Endothelial cell of hepatic sinusoid (primary cell): ENCODE measurements at regions not wholly inside any gene's neighbourhood (a gene's known extent, or its start where the extent isn't known, plus 50 kb on each side); places are given as distances from the start of the nearest gene placed in this dataset.
"Not testable (repeated sequence)": the region's sequence is repeated elsewhere in the genome, so short reads cannot be mapped to it uniquely, and the experiment has no call there.

Experiments used
- in situ Hi-C: cut with HindIII; loops from 2 replicates; pipeline ENCODE4 v1.10.0; 2017; ENCODE audit warnings: low sequenced_read_pairs

GRCh38 chr12:25682421-25682820 is 129.3 kb upstream of the LMNTD1 start:
- in situ Hi-C loops, result no loop called here

- in situ Hi-C loops, result no loop called here
These were observed 131.0 kb upstream of the LMNTD1 start for GRCh38 chr12:25684070-25684469.

- in situ Hi-C loops, result no loop called here
These were observed 133.3 kb upstream of the LMNTD1 start for GRCh38 chr12:25686351-25686750.

- in situ Hi-C loops, result no loop called here
These were observed 134.1 kb upstream of the LMNTD1 start for GRCh38 chr12:25687226-25687625.

GRCh38 chr12:25688851-25689250 is 135.8 kb upstream of the LMNTD1 start:
- in situ Hi-C loops, result not testable (repeated sequence)

GRCh38 chr12:25689996-25690501 is 137.0 kb upstream of the LMNTD1 start:
- in situ Hi-C loops, result no loop called here

- in situ Hi-C loops, result no loop called here
These were observed 138.1 kb upstream of the LMNTD1 start for GRCh38 chr12:25690996-25691864.

GRCh38 chr12:25691865-25692114 is 138.7 kb upstream of the LMNTD1 start:
- in situ Hi-C loops, result no loop called here

GRCh38 chr12:25692115-25693035 is 139.3 kb upstream of the LMNTD1 start:
- in situ Hi-C loops, result no loop called here

- in situ Hi-C loops, result no loop called here
These were observed 141.0 kb upstream of the LMNTD1 start for GRCh38 chr12:25694072-25694471.

GRCh38 chr12:25695574-25695973 is 142.5 kb upstream of the LMNTD1 start:
- in situ Hi-C loops, result no loop called here

- in situ Hi-C loops, result no loop called here
These were observed 145.7 kb upstream of the LMNTD1 start for GRCh38 chr12:25698772-25699171.

- in situ Hi-C loops, result no loop called here
These were observed 146.4 kb upstream of the LMNTD1 start for GRCh38 chr12:25699454-25699853.

- in situ Hi-C loops, result no loop called here
These were observed 148.2 kb upstream of the LMNTD1 start for GRCh38 chr12:25701290-25701689.

GRCh38 chr12:25702553-25702952 is 149.5 kb upstream of the LMNTD1 start:
- in situ Hi-C loops, result no loop called here

- in situ Hi-C loops, result no loop called here
These were observed 152.2 kb upstream of the LMNTD1 start for GRCh38 chr12:25705261-25705660.

- in situ Hi-C loops, result not testable (repeated sequence)
These were observed 153.6 kb upstream of the LMNTD1 start for GRCh38 chr12:25706646-25707045.

GRCh38 chr12:25707056-25707455 is 154.0 kb upstream of the LMNTD1 start:
- in situ Hi-C loops, result no loop called here

GRCh38 chr12:25708661-25709060 is 155.6 kb upstream of the LMNTD1 start:
- in situ Hi-C loops, result no loop called here

- in situ Hi-C loops, result no loop called here
These were observed 157.0 kb upstream of the LMNTD1 start for GRCh38 chr12:25710128-25710527.

- in situ Hi-C loops, result not testable (repeated sequence)
These were observed 158.0 kb upstream of the LMNTD1 start for GRCh38 chr12:25710938-25711605.
